Mesendoderm (in vitro differentiated cells): ENCODE measurements at regions not wholly inside any gene's neighbourhood (a gene's known extent, or its start where the extent isn't known, plus 50 kb on each side); places are given as distances from the start of the nearest gene placed in this dataset.

ENCODE experiments used
- DNase-seq: peaks from one replicate; pipeline ENCODE4 v3.0.0; 2013
- H2AK5ac ChIP-seq: 2 replicates; pipeline ENCODE4 v1.6.1; 2013; ENCODE audit warnings: low read length, inconsistent platforms
- H2BK120ac ChIP-seq: 2 replicates; pipeline ENCODE4 v1.6.1; 2013; ENCODE audit warnings: low read depth, mild to moderate bottlenecking, low read length, moderate library complexity, mixed read lengths
- H2BK15ac ChIP-seq: replicated peaks from 2 replicates; pipeline ENCODE4 v1.6.1; 2013; ENCODE audit warnings: low read depth, mild to moderate bottlenecking, moderate library complexity
- H2BK5ac ChIP-seq: 2 replicates; pipeline ENCODE4 v1.6.1; 2013; ENCODE audit warnings: low read length, inconsistent platforms
- H3K18ac ChIP-seq: 2 replicates; pipeline ENCODE4 v1.6.1; 2013; ENCODE audit warnings: mild to moderate bottlenecking, low read length, mixed read lengths
- H3K23ac ChIP-seq: one replicate; pipeline ENCODE4 v1.6.1; 2013; ENCODE audit warnings: low read length
- H3K27ac ChIP-seq: 2 replicates; pipeline ENCODE4 v1.5.1; 2013; ENCODE audit warnings: low read depth, mild to moderate bottlenecking, inconsistent platforms, low read length, moderate library complexity
- H3K27me3 ChIP-seq: 2 replicates; pipeline ENCODE4 v1.6.1; 2013; ENCODE audit warnings: low read length, control low read depth, mild to moderate bottlenecking, inconsistent platforms; ENCODE audit not compliant: insufficient read depth, poor library complexity
- H3K36me3 ChIP-seq: 2 replicates; pipeline ENCODE4 v1.6.1; 2013; ENCODE audit warnings: low read length, inconsistent platforms; ENCODE audit not compliant: control insufficient read depth, insufficient read depth
- H3K4ac ChIP-seq: one replicate; pipeline ENCODE4 v1.6.1; 2013; ENCODE audit warnings: low read depth, mild to moderate bottlenecking, low read length, moderate library complexity
- H3K4me1 ChIP-seq: 2 replicates; pipeline ENCODE4 v1.6.1; 2013; ENCODE audit warnings: low read depth, low read length, inconsistent platforms; ENCODE audit not compliant: control insufficient read depth
- H3K4me2 ChIP-seq: 2 replicates; pipeline ENCODE4 v1.6.1; 2013; ENCODE audit warnings: low read length
- H3K4me3 ChIP-seq: 2 replicates; pipeline ENCODE4 v1.5.1; 2013; ENCODE audit warnings: mild to moderate bottlenecking, low read length
- H3K56ac ChIP-seq: one replicate; pipeline ENCODE4 v1.6.1; 2013; ENCODE audit warnings: low read length
- H3K79me1 ChIP-seq: 2 replicates; pipeline ENCODE4 v1.6.1; 2013; ENCODE audit warnings: low read length, inconsistent platforms
- H3K79me2 ChIP-seq: 2 replicates; pipeline ENCODE4 v1.6.1; 2013; ENCODE audit warnings: mild to moderate bottlenecking, low read length; ENCODE audit not compliant: control insufficient read depth, insufficient read depth
- H3K9ac ChIP-seq: 2 replicates; pipeline ENCODE4 v1.6.1; 2013; ENCODE audit warnings: low read length, inconsistent platforms
- H4K5ac ChIP-seq: one replicate; pipeline ENCODE4 v1.6.1; 2013; ENCODE audit warnings: low read length
- H4K8ac ChIP-seq: one replicate; pipeline ENCODE4 v1.6.1; 2013; ENCODE audit warnings: low read depth, mild to moderate bottlenecking, control low read depth, low read length, moderate library complexity
- WGBS: extraction: QIAGEN DNeasy Blood & Tissue Kit; methylation state at CpG from one replicate; pipeline ENCODE4 v1.1.7; 2013; ENCODE audit warnings: low lambda C conversion rate, missing lambda C conversion rate; ENCODE audit not compliant: insufficient coverage; ENCODE audit errors: extremely low coverage; 5-methylcytosine and 5-hydroxymethylcytosine counted together

GRCh38 chr7:26590709-26591108 lies 273.7 kb downstream of the SKAP2 start:
- Histone ChIP-seq H3K27ac (no peak overlapping the region), H3K18ac (no peak overlapping the region), H3K27me3 (no peaks in the 10 kb centered on the region), H2BK120ac (no peak overlapping the region), H2BK15ac (no peak overlapping the region), H2BK5ac (no peak overlapping the region), H3K56ac (no peak overlapping the region), H3K4me1 (no peaks in the 10 kb centered on the region), H3K4me2 (no peak overlapping the region), H3K9ac (no peak overlapping the region), H3K79me1 (no peaks in the 10 kb centered on the region), H3K36me3 (no peaks in the 10 kb centered on the region), H3K4me3 (no peak overlapping the region), H4K8ac (no peak overlapping the region), H2AK5ac (no peak overlapping the region), H4K5ac (no peak overlapping the region), H3K4ac (no peak overlapping the region), H3K23ac (no peak overlapping the region), H3K79me2 (no peaks in the 10 kb centered on the region)
- no CpG with 5 or more reads among the region's 2 CpGs for WGBS
- DNase-seq: no peak

- no peak overlapping the region for H2BK5ac ChIP-seq
- no peak overlapping the region for H4K5ac ChIP-seq
- no peak overlapping the region for H3K56ac ChIP-seq
- H3K4me3 ChIP-seq: no peak overlapping the region
- H3K36me3 ChIP-seq: no peaks in the 10 kb centered on the region
- no peak overlapping the region for H3K4ac ChIP-seq
- no peak overlapping the region for H3K27ac ChIP-seq
- no peak for DNase-seq
- H3K9ac ChIP-seq: no peak overlapping the region
- no peaks in the 10 kb centered on the region for H3K79me1 ChIP-seq
- no peak overlapping the region for H3K4me2 ChIP-seq
- no peak overlapping the region for H2BK120ac ChIP-seq
- no peak overlapping the region for H3K18ac ChIP-seq
- no peak overlapping the region for H2BK15ac ChIP-seq
- no peak overlapping the region for H2AK5ac ChIP-seq
- H3K4me1 ChIP-seq: no peaks in the 10 kb centered on the region
- no peaks in the 10 kb centered on the region for H3K27me3 ChIP-seq
- H3K79me2 ChIP-seq: no peaks in the 10 kb centered on the region
- H3K23ac ChIP-seq: no peak overlapping the region
- H4K8ac ChIP-seq: no peak overlapping the region
Measured at GRCh38 chr7:26592011-26592410, 272.4 kb downstream of the SKAP2 start.

GRCh38 chr7:26593393-26593792 lies 271.0 kb downstream of the SKAP2 start:
- Histone ChIP-seq H3K9ac (no peak overlapping the region), H2BK15ac (no peak overlapping the region), H3K27ac (no peak overlapping the region), H3K36me3 (no peaks in the 10 kb centered on the region), H3K4ac (no peak overlapping the region), H3K18ac (no peak overlapping the region), H4K8ac (no peak overlapping the region), H4K5ac (no peak overlapping the region), H3K23ac (no peak overlapping the region), H3K56ac (no peak overlapping the region), H3K79me2 (no peaks in the 10 kb centered on the region), H2BK120ac (no peak overlapping the region), H3K4me2 (no peak overlapping the region), H2AK5ac (no peak overlapping the region), H3K27me3 (no peaks in the 10 kb centered on the region), H3K4me3 (no peak overlapping the region), H3K79me1 (no peaks in the 10 kb centered on the region), H3K4me1 (no peaks in the 10 kb centered on the region), H2BK5ac (no peak overlapping the region)
- DNase-seq: no peak
- no CpG with 5 or more reads among the region's 9 CpGs for WGBS

- Histone ChIP-seq H2BK5ac (no peak overlapping the region), H3K4ac (no peak overlapping the region), H3K4me2 (no peak overlapping the region), H3K36me3 (no peaks in the 10 kb centered on the region), H3K27ac (no peak overlapping the region), H2BK15ac (no peak overlapping the region), H3K4me1 (no peaks in the 10 kb centered on the region), H2AK5ac (no peak overlapping the region), H3K27me3 (no peaks in the 10 kb centered on the region), H3K18ac (no peak overlapping the region), H3K4me3 (no peak overlapping the region), H3K23ac (no peak overlapping the region), H3K79me1 (no peaks in the 10 kb centered on the region), H4K8ac (no peak overlapping the region), H3K9ac (no peak overlapping the region), H4K5ac (no peak overlapping the region), H3K56ac (no peak overlapping the region), H2BK120ac (no peak overlapping the region), H3K79me2 (no peaks in the 10 kb centered on the region)
- no peak for DNase-seq
- no CpG with 5 or more reads among the region's 5 CpGs for WGBS
Measured at GRCh38 chr7:26593896-26594295, 270.5 kb downstream of the SKAP2 start.

GRCh38 chr7:26594553-26594952 lies 269.8 kb downstream of the SKAP2 start:
- H3K18ac ChIP-seq: no peak overlapping the region
- DNase-seq: no peak
- H3K23ac ChIP-seq: no peak overlapping the region
- WGBS: no CpG with 5 or more reads among the region's 6 CpGs
- no peaks in the 10 kb centered on the region for H3K36me3 ChIP-seq
- H3K4me2 ChIP-seq: no peak overlapping the region
- no peak overlapping the region for H2BK120ac ChIP-seq
- no peak overlapping the region for H2BK15ac ChIP-seq
- no peak overlapping the region for H3K56ac ChIP-seq
- no peak overlapping the region for H4K8ac ChIP-seq
- no peaks in the 10 kb centered on the region for H3K79me2 ChIP-seq
- no peaks in the 10 kb centered on the region for H3K27me3 ChIP-seq
- H3K4me3 ChIP-seq: no peak overlapping the region
- no peak overlapping the region for H4K5ac ChIP-seq
- H3K4me1 ChIP-seq: no peaks in the 10 kb centered on the region
- H3K4ac ChIP-seq: no peak overlapping the region
- no peak overlapping the region for H3K27ac ChIP-seq
- H2BK5ac ChIP-seq: no peak overlapping the region
- H3K79me1 ChIP-seq: no peaks in the 10 kb centered on the region
- H3K9ac ChIP-seq: no peak overlapping the region
- H2AK5ac ChIP-seq: no peak overlapping the region

GRCh38 chr7:26598867-26599266 lies 265.5 kb downstream of the SKAP2 start:
- Histone ChIP-seq H3K4me2 (no peak overlapping the region), H2BK120ac (no peak overlapping the region), H3K79me1 (no peaks in the 10 kb centered on the region), H3K27ac (no peak overlapping the region), H3K79me2 (no peaks in the 10 kb centered on the region), H3K9ac (no peak overlapping the region), H3K4ac (no peak overlapping the region), H3K56ac (no peak overlapping the region), H4K5ac (no peak overlapping the region), H3K18ac (no peak overlapping the region), H2AK5ac (no peak overlapping the region), H2BK5ac (no peak overlapping the region), H4K8ac (no peak overlapping the region), H3K27me3 (no peaks in the 10 kb centered on the region), H3K36me3 (no peaks in the 10 kb centered on the region), H3K23ac (no peak overlapping the region), H3K4me3 (no peak overlapping the region), H2BK15ac (no peak overlapping the region), H3K4me1 (no peaks in the 10 kb centered on the region)
- WGBS: no CpG with 5 or more reads among the region's 2 CpGs
- no peak for DNase-seq
